SK-N-MC (cell line): ENCODE measurements at regions not wholly inside any gene's neighbourhood (a gene's known extent, or its start where the extent isn't known, plus 50 kb on each side); places are given as distances from the start of the nearest gene placed in this dataset.

Experiments used
- DNase-seq: peaks from one replicate; pipeline ENCODE4 v3.0.0-alpha.2; 2011; ENCODE audit warnings: low read depth, low spot score
- H3K27ac ChIP-seq: fragments of 200-600 bp; sonication (generic); 2 replicates; pipeline ENCODE4 v1.5.1; 2016; ENCODE audit warnings: mixed run types
- H3K36me3 ChIP-seq: fragments of 200-600 bp; sonication (generic); 2 replicates; pipeline ENCODE4 v1.6.1; 2017; ENCODE audit warnings: antibody characterized with exemption, low read length, mixed read lengths; ENCODE audit not compliant: insufficient read depth
- H3K4me3 ChIP-seq: fragments of 200-600 bp; sonication (generic); 2 replicates; pipeline ENCODE4 v1.5.1; 2016
- H3K9ac ChIP-seq: fragments of 200-600 bp; sonication (generic); 2 replicates; pipeline ENCODE4 v1.8.0; 2017; ENCODE audit warnings: mixed run types, mixed read lengths; ENCODE audit not compliant: insufficient read length
- H3K9me3 ChIP-seq: fragments of 200-600 bp; sonication (generic); 2 replicates; pipeline ENCODE4 v1.6.1; 2017; ENCODE audit warnings: low read depth, mild to moderate bottlenecking, antibody characterized with exemption, low read length, moderate library complexity, mixed read lengths
- EZH2 ChIP-seq: fragments of 200-600 bp; sonication (generic); IDR thresholded peaks from one replicate; pipeline ENCODE4 v1.6.1; 2017; ENCODE audit warnings: antibody characterized with exemption
- FOXP2 ChIP-seq: optimal IDR thresholded peaks from 2 replicates; pipeline ENCODE3; 2011; ENCODE audit warnings: mild to moderate bottlenecking, moderate library complexity; ENCODE audit not compliant: insufficient read depth; ENCODE audit errors: extremely low read length, control extremely low read depth
- POLR2AphosphoS5 ChIP-seq: IDR thresholded peaks from 2 replicates; pipeline ENCODE4 v1.6.1; 2012; ENCODE audit warnings: mild to moderate bottlenecking, low read depth, low read length, borderline replicate concordance

GRCh38 chr6:9186148-9186547 is 750.8 kb upstream of the SLC35B3 start:
- no peak overlapping the region for H3K27ac ChIP-seq
- TF ChIP-seq EZH2 (no peak), FOXP2 (no peak), POLR2AphosphoS5 (no peak)
- DNase-seq, result no peak

GRCh38 chr6:9178071-9178470 is 742.7 kb upstream of the SLC35B3 start:
- no peak for DNase-seq
- no peak for TF ChIP-seq FOXP2
- TF ChIP-seq POLR2AphosphoS5, result no peak
- no peak for TF ChIP-seq EZH2
- Histone ChIP-seq H3K9ac (no peak overlapping the region), H3K36me3 (no peaks in the 10 kb centered on the region), H3K4me3 (no peak overlapping the region), H3K27ac (no peak overlapping the region), H3K9me3 (no peaks in the 10 kb centered on the region)

More at GRCh38 chr6:9186148-9186547, 750.8 kb upstream of the SLC35B3 start:
- no peaks in the 10 kb centered on the region for H3K9me3 ChIP-seq
- H3K9ac ChIP-seq, result no peak overlapping the region
- H3K4me3 ChIP-seq, result no peak overlapping the region
- no peaks in the 10 kb centered on the region for H3K36me3 ChIP-seq

GRCh38 chr6:9173229-9173628 is 737.9 kb upstream of the SLC35B3 start:
- Histone ChIP-seq H3K36me3 (no peaks in the 10 kb centered on the region), H3K9me3 (no peaks in the 10 kb centered on the region), H3K4me3 (no peak overlapping the region), H3K27ac (no peak overlapping the region), H3K9ac (no peak overlapping the region)
- TF ChIP-seq EZH2 (no peak), FOXP2 (no peak), POLR2AphosphoS5 (no peak)
- no peak for DNase-seq

GRCh38 chr6:9172096-9172495 is 736.8 kb upstream of the SLC35B3 start:
- no peak for TF ChIP-seq POLR2AphosphoS5
- TF ChIP-seq FOXP2, result no peak
- no peak for TF ChIP-seq EZH2

GRCh38 chr6:9168669-9169068 is 733.3 kb upstream of the SLC35B3 start:
- TF ChIP-seq POLR2AphosphoS5 (no peak), EZH2 (no peak), FOXP2 (no peak)
- no peak overlapping the region for H3K4me3 ChIP-seq
- DNase-seq, result no peak
- no peak overlapping the region for H3K9ac ChIP-seq
- H3K36me3 ChIP-seq, result no peaks in the 10 kb centered on the region
- no peak overlapping the region for H3K27ac ChIP-seq
- no peaks in the 10 kb centered on the region for H3K9me3 ChIP-seq

More at GRCh38 chr6:9172096-9172495, 736.8 kb upstream of the SLC35B3 start:
- no peak for DNase-seq
- no peak overlapping the region for H3K27ac ChIP-seq
- H3K9ac ChIP-seq, result no peak overlapping the region
- H3K4me3 ChIP-seq, result no peak overlapping the region
- H3K36me3 ChIP-seq, result no peaks in the 10 kb centered on the region
- no peaks in the 10 kb centered on the region for H3K9me3 ChIP-seq

GRCh38 chr6:9161731-9162130 is 726.4 kb upstream of the SLC35B3 start:
- no peak for DNase-seq
- no peak overlapping the region for H3K9ac ChIP-seq
- H3K4me3 ChIP-seq, result no peak overlapping the region
- H3K27ac ChIP-seq, result no peak overlapping the region
- no peak for TF ChIP-seq EZH2
- no peak for TF ChIP-seq FOXP2
- no peak for TF ChIP-seq POLR2AphosphoS5
- no peaks in the 10 kb centered on the region for H3K9me3 ChIP-seq
- H3K36me3 ChIP-seq, result no peaks in the 10 kb centered on the region

- no peak overlapping the region for H3K4me3 ChIP-seq
- TF ChIP-seq POLR2AphosphoS5, result no peak
- no peak for TF ChIP-seq EZH2
- no peak for TF ChIP-seq FOXP2
- no peak overlapping the region for H3K9ac ChIP-seq
- no peak for DNase-seq
- H3K27ac ChIP-seq, result no peak overlapping the region
- no peaks in the 10 kb centered on the region for H3K9me3 ChIP-seq
- no peaks in the 10 kb centered on the region for H3K36me3 ChIP-seq
These were observed 723.7 kb upstream of the SLC35B3 start for GRCh38 chr6:9159051-9159450.

- TF ChIP-seq EZH2, result no peak
- TF ChIP-seq FOXP2, result no peak
- TF ChIP-seq POLR2AphosphoS5, result no peak
- Histone ChIP-seq H3K36me3 (no peaks in the 10 kb centered on the region), H3K9ac (no peak overlapping the region), H3K9me3 (no peaks in the 10 kb centered on the region), H3K4me3 (no peak overlapping the region), H3K27ac (no peak overlapping the region)
- DNase-seq, result no peak
These were observed 720.5 kb upstream of the SLC35B3 start for GRCh38 chr6:9155836-9156235.

GRCh38 chr6:9143140-9143539 is 707.8 kb upstream of the SLC35B3 start:
- Histone ChIP-seq H3K36me3 (no peaks in the 10 kb centered on the region), H3K4me3 (no peak overlapping the region), H3K9ac (no peak overlapping the region), H3K27ac (no peak overlapping the region), H3K9me3 (no peaks in the 10 kb centered on the region)
- no peak for TF ChIP-seq FOXP2
- TF ChIP-seq POLR2AphosphoS5, result no peak
- no peak for TF ChIP-seq EZH2
- DNase-seq, result no peak
